SKM-1 treated with dmso at 0.1 percent for 144 hours (cell line): ENCODE measurements at regions not wholly inside any gene's neighbourhood (a gene's known extent, or its start where the extent isn't known, plus 50 kb on each side); places are given as distances from the start of the nearest gene placed in this dataset.

Experiments
- DNase-seq: peaks from one replicate; lab custom pipeline; 2025; ENCODE audit not compliant: unreplicated experiment; lab: John Stamatoyannopoulos, UW

DNA sequence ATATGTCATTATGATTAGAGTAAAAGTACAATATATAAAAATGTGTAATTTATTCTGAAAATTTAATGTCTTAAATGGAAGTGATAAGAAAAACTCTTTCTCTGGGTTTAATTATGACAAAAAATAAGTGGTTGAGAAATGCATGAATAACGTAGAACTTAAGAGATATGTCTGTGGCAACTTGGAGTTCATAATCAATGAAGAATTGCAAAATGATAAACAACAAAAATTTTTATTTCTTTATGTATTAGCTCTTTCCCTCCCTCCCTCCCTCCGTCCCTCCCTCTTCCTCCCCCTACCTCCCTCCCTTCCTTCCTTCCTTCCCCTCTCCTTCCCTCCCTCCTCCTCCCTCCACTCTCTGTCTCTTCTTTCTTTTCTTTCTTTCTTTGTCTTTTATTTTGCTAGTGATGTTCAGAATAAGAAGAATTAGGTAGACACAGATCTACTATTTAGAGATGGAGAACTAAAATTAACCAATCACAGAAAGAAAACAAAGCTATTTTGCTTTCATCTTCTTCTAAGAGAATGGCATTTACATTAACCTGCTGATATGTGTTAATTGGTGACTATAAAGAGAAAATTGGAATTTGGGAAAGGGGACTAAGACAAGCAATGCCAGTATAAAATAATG, 96.3 kb upstream of the PDC start:
- no peak for DNase-seq

- no peak for DNase-seq
Observed at GRCh38 chr1:186550832-186551231, 89.9 kb upstream of the PDC start.

DNA sequence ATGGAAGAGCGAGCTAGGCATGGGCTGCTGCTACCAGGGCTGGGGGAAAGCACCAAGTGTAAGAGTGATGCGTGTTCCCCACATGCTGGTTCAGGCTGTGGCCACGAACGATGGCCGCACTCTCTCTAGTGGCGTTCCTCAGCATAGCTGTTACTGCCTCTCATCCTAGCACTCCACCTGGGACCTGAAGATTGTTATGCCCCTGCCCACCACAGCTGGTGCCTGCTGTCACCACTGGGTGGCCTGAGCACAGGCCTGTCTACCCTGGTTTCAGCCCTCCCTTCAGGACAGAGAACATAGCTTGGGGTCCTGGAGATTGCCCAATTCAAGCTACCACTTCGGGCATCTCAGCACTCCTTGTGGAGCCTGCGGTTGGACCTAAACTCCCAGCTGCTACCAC, 80.1 kb upstream of the PDC start:
- DNase-seq: no peak

GRCh38 chr1:186540521-186540920, 79.6 kb upstream of the PDC start:
- DNase-seq: no peak

DNA sequence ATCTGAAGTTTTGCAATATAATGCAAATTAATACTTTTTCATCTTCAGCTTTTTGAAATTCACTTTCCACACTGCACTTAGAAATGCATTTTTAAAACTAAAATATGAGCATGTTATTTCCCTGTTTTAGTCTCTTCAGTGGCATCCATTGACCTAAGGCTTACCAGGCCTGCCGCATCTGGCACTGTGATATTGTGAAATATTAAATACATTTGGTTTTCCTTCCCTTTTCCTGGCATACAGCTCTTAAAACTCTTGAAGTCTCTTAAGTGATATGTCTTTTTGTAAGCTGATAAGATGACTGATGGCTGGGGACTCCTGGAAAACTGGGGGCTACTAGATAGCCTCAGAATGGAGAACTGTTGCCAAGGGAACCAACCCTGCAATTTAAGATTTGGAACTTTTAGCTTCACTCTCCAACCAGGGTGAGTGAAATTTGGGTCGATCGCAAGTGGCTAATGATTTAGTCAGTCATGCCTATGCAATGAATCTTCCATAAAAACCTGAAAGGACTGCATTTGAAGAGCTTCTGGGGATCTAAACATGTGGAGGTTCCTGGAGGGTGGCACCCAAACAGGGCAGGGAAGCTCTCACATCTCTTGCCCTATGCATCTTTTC, 75.5 kb upstream of the PDC start:
- DNase-seq: peak; percentile 30

GRCh38 chr1:186535388-186536133, 74.6 kb upstream of the PDC start:
- no peak for DNase-seq

DNA sequence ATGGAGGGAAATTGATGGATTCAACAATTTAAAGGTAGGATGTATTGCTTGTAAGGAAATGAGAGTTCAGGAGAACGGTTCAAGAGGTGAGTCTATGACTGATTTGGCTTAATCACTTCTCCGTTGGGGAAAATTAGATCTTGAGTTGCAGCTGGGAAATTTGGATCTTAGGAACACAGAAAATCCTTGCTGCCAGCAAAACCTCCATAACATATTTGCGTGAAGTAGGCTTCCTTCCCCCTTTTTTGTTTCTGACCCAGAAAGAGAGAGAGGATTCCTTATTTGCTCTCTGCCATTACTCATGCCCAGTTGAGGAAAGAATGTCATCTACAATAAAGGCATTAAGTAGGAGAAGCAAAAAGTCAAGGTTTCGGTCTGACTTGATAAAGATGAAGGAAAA, 73.5 kb upstream of the PDC start:
- no peak for DNase-seq

GRCh38 chr1:186532466-186532865, 71.6 kb upstream of the PDC start:
- DNase-seq: no peak

- no peak for DNase-seq
Observed at GRCh38 chr1:186531561-186532165, 70.7 kb upstream of the PDC start.

DNA sequence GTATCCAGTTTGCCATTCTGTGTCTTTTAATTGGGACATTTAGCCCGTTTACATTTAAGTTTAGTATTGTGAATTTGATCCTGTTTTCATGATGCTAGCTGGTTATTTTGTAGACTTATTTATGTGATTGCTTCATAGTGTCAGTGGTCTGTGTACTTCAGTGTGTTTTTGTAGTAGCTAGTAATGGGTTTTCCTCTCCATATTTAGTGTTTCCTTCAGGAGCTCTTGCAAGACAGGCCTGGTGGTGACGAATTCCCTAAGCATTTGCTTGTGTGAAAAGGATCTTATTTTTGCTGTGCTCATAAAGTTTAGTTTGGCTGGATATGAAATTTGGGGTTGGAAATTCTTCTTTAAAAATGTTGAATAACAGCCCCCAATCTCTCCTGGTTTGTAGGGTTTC, 69.2 kb upstream of the PDC start:
- no peak for DNase-seq

DNA sequence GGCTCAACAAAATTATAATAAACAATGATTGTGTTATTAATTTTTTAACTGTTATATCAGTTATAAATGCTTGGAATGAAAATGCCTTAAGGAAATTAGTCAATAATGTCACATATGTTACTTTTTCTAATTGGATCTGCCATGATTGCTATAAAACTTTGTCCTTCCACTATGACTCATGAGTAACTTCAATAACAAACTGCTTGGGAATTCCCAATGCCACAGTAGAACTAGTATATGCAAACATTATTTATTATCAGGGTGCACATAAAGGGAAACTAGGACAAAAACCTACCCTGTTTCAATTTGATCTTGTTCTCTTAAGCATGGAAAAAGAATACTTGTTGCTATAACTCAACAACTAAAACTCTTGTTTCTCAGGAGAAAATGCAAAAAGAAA, 59.1 kb upstream of the PDC start:
- no peak for DNase-seq

GRCh38 chr1:186518822-186519381, 58.0 kb upstream of the PDC start:
- no peak for DNase-seq

DNA sequence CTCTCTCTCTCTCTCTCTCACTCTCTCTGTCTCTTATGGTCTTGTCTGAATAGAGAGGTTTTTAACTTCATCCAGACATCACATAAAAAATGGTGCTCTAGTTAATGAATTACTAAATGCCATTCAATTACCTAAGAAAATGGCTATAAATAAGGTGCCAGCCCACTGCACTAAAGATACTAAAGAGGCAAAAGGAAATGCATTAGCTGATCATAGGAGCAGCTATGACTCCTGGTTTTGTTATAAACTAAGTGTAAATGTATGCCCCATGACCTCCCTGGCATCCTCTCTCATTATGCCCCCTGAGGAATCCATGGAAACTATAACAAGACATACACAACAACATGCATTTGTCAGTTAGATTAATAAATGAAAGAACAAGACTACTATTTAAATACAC, 57.5 kb upstream of the PDC start:
- no peak for DNase-seq

DNA sequence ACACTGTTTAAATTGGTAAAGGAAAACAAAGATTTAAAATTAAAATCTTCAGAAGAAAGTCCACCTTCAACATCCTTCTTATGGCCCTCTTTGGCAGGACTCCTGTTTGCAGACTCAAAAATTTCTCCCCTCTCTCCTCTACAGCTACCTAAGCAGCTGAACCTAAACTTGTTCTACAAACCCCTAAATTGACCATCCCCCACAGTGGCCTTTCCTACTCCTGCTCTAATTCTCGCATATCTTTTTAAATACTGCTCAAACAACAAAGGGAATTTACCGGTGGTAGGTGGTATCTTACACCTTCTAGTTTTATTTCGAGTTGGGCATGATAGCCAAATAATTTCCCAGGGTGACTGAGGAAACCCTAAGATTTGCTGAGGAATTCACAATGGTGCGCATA, 53.5 kb upstream of the PDC start:
- DNase-seq: no peak

GRCh38 chr1:186513526-186513925, 52.6 kb upstream of the PDC start:
- DNase-seq: no peak

- no peak for DNase-seq
Observed at GRCh38 chr1:186512698-186513457, 52.0 kb upstream of the PDC start.

DNA sequence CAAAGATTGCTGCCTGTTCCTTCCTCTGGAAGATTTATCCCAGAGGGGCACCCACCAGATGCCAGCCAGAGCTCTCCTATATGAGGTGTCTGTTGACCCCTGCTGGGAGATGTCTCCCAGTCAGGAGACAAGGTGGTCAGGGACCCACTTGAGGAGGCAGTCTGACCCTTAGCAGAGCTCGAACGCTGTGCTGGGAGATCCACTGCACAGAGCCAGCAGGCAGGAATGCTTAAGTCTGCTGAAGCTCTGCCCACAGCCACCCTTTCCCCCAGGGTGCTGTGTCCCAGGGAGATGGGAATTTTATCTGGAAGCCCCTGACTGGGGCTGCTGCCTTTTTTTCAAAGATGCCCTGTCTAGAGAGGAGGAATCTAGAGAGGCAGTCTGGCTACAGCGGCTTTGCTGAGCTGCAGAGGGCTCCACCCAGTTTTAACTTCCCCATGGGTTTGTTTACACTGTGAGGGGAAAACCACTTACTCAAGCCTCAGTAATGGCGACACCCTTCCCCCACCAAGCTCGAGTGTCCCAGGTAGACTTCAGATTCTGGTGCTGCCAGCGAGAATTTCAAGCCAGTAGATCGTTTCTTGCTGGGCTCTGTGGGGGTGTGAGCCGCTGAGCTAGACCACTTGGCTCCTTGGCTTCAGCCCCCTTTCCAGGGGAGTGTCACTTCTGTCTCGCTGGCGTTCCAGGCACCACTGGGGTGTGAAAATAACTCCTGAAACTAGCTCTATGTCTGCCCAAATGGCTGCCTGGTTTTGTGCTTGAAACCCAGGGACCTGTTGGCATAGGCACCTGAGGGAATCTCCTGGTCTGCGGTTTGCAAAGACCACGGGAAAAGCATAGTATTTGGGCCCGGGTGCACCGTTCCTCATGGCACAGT, 51.1 kb upstream of the PDC start:
- peak; percentile 43 for DNase-seq
